GM18861 (cell line): ENCODE measurements at regions not wholly inside any gene's neighbourhood (a gene's known extent, or its start where the extent isn't known, plus 50 kb on each side); places are given as distances from the start of the nearest gene placed in this dataset.

Experiments
- ATAC-seq: cut with Tn5 transposase; IDR thresholded peaks from one replicate; pipeline ENCODE4 v1.9.1; 2021; ENCODE audit not compliant: unreplicated experiment

GRCh38 chr19:31759359-31759758, 410.1 kb upstream of the TSHZ3 start:
- ATAC-seq, result no peak

GRCh38 chr19:31761281-31761913, 412.2 kb upstream of the TSHZ3 start:
- no peak for ATAC-seq

- no peak for ATAC-seq
Measured at GRCh38 chr19:31770223-31770622, 421.0 kb upstream of the TSHZ3 start.

GRCh38 chr19:31772915-31773314, 423.7 kb upstream of the TSHZ3 start:
- no peak for ATAC-seq

GRCh38 chr19:31781542-31781941, 432.3 kb upstream of the TSHZ3 start:
- ATAC-seq, result no peak

GRCh38 chr19:31783592-31783991, 434.4 kb upstream of the TSHZ3 start:
- no peak for ATAC-seq

- no peak for ATAC-seq
Measured at GRCh38 chr19:31784671-31785101, 435.4 kb upstream of the TSHZ3 start.

- ATAC-seq, result no peak
Measured at GRCh38 chr19:31801611-31802010, 452.4 kb upstream of the TSHZ3 start.

GRCh38 chr19:31803835-31804446, 454.7 kb upstream of the TSHZ3 start:
- no peak for ATAC-seq

GRCh38 chr19:31804668-31805067, 455.4 kb upstream of the TSHZ3 start:
- no peak for ATAC-seq

- no peak for ATAC-seq
Measured at GRCh38 chr19:31810536-31811109, 461.4 kb upstream of the TSHZ3 start.

GRCh38 chr19:31817971-31818797, 468.9 kb upstream of the TSHZ3 start:
- ATAC-seq, result no peak

- no peak for ATAC-seq
Measured at GRCh38 chr19:31818798-31819105, 469.5 kb upstream of the TSHZ3 start.

- ATAC-seq, result no peak
Measured at GRCh38 chr19:31819837-31820236, 470.6 kb upstream of the TSHZ3 start.

- ATAC-seq, result no peak
Measured at GRCh38 chr19:31821346-31821745, 472.1 kb upstream of the TSHZ3 start.

- ATAC-seq, result no peak
Measured at GRCh38 chr19:31825134-31826094, 476.2 kb upstream of the TSHZ3 start.

GRCh38 chr19:31826325-31826724, 477.1 kb upstream of the TSHZ3 start:
- ATAC-seq, result no peak

GRCh38 chr19:31831421-31832175, 482.4 kb upstream of the TSHZ3 start:
- no peak for ATAC-seq

- ATAC-seq, result no peak
Measured at GRCh38 chr19:31832176-31832548, 482.9 kb upstream of the TSHZ3 start.

- no peak for ATAC-seq
Measured at GRCh38 chr19:31834070-31834469, 484.8 kb upstream of the TSHZ3 start.
